Fibroblast of lung (primary cell): ENCODE measurements at regions not wholly inside any gene's neighbourhood (a gene's known extent, or its start where the extent isn't known, plus 50 kb on each side); places are given as distances from the start of the nearest gene placed in this dataset.

Source experiments
- DNase-seq, 2 donors: peaks; one replicate each; pipeline versions ENCODE4 v3.0.0 to v3.0.0-alpha.2; 2010; ENCODE audit warnings: low read depth in 2 of 2
- H2AFZ ChIP-seq: 2 replicates; pipeline ENCODE4 v1.5.1; 2012; ENCODE audit warnings: low read length, control low read depth, inconsistent platforms
- H3K27ac ChIP-seq: 2 replicates; pipeline ENCODE4 v1.5.1; 2011; ENCODE audit warnings: low read length, control low read depth; ENCODE audit not compliant: insufficient read depth
- H3K27me3 ChIP-seq: 2 replicates; pipeline ENCODE4 v1.5.1; 2011; ENCODE audit warnings: mild to moderate bottlenecking, low read length; ENCODE audit not compliant: control insufficient read depth, insufficient read depth
- H3K36me3 ChIP-seq: 2 replicates; pipeline ENCODE4 v1.5.1; 2011; ENCODE audit warnings: low read length; ENCODE audit not compliant: control insufficient read depth, insufficient read depth
- H3K4me1 ChIP-seq: 2 replicates; pipeline ENCODE4 v1.5.1; 2011; ENCODE audit warnings: low read length; ENCODE audit not compliant: control insufficient read depth, insufficient read depth; ENCODE audit errors: extremely low read depth
- H3K4me2 ChIP-seq: 2 replicates; pipeline ENCODE4 v1.5.1; 2011; ENCODE audit warnings: low read length, control low read depth; ENCODE audit not compliant: insufficient read depth; ENCODE audit errors: extremely low read depth
- H3K4me3 ChIP-seq, 4 experiments: fragments of 200-600 bp in 1 of 4; sonication (generic) in 1 of 4; replicated peaks in 1 of 4; 2 replicates each; pipeline ENCODE4 v1.5.1; 2011 to 2016; ENCODE audit warnings: low read length in 4 of 4, low read depth in 3 of 4, mild to moderate bottlenecking in 3 of 4, control low read depth in 2 of 4, inconsistent platforms in 1 of 4, mixed read lengths in 1 of 4; ENCODE audit not compliant: insufficient read depth in 1 of 4; ENCODE audit errors: control extremely low read depth in 1 of 4
- H3K79me2 ChIP-seq: 2 replicates; pipeline ENCODE4 v1.5.1; 2012; ENCODE audit warnings: mild to moderate bottlenecking, low read length, inconsistent platforms; ENCODE audit not compliant: control insufficient read depth, insufficient read depth
- H3K9ac ChIP-seq: 2 replicates; pipeline ENCODE4 v1.5.1; 2011; ENCODE audit warnings: mild to moderate bottlenecking, low read length, control low read depth; ENCODE audit not compliant: insufficient read depth
- H3K9me3 ChIP-seq: 2 replicates; pipeline ENCODE4 v1.5.1; 2012; ENCODE audit warnings: low read depth, low read length; ENCODE audit not compliant: control insufficient read depth, insufficient read depth
- H4K20me1 ChIP-seq: 2 replicates; pipeline ENCODE4 v1.5.1; 2011; ENCODE audit warnings: low read length; ENCODE audit not compliant: control insufficient read depth, insufficient read depth; ENCODE audit errors: extremely low read depth
- EZH2 ChIP-seq: IDR thresholded peaks from 2 replicates; pipeline ENCODE4 v1.5.1; 2012; ENCODE audit warnings: low read length, control low read depth, mild to moderate bottlenecking; ENCODE audit errors: missing control alignments
- TF ChIP-seq, protein P1 (sequence below), 2 donors: IDR thresholded peaks in 1 of 2; conservative IDR thresholded peaks in 1 of 2; 1 replicate in 1 of 2; 2 replicates in 1 of 2; pipeline ENCODE4 v1.5.1; 2011 to 2012; ENCODE audit warnings: low read length in 2 of 2, control low read depth in 1 of 2, inconsistent platforms in 1 of 2, low read depth in 1 of 2, mild to moderate bottlenecking in 1 of 2

DNA sequence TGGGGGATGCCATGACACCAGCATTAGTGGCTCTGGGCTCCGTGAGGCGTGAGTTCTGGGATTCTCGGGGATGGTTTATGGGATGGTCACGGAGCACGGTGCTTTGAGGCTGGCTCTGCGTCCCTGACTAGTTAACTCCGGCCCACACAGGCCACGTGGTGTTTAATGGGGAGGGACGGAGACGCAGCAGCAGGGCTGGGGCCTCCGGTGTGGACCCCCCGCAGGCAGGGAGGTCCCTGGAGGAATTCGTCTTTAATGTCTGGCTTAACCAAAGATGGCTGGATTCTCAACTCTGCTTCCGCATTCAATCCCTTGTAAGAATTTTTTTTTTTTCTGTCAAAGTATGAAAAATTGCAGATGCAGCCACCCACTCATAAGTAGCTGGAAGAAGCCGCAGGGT, 86.4 kb upstream of the RFLNA start:
- H4K20me1 ChIP-seq = no peaks in the 10 kb centered on the region
- no peak overlapping the region for H3K27ac ChIP-seq
- no peak overlapping the region for H2AFZ ChIP-seq
- no peak for TF ChIP-seq EZH2
- TF ChIP-seq, protein P1, sequence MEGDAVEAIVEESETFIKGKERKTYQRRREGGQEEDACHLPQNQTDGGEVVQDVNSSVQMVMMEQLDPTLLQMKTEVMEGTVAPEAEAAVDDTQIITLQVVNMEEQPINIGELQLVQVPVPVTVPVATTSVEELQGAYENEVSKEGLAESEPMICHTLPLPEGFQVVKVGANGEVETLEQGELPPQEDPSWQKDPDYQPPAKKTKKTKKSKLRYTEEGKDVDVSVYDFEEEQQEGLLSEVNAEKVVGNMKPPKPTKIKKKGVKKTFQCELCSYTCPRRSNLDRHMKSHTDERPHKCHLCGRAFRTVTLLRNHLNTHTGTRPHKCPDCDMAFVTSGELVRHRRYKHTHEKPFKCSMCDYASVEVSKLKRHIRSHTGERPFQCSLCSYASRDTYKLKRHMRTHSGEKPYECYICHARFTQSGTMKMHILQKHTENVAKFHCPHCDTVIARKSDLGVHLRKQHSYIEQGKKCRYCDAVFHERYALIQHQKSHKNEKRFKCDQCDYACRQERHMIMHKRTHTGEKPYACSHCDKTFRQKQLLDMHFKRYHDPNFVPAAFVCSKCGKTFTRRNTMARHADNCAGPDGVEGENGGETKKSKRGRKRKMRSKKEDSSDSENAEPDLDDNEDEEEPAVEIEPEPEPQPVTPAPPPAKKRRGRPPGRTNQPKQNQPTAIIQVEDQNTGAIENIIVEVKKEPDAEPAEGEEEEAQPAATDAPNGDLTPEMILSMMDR (conservative IDR thresholded peaks at IDR 0.05 in 1 of 2, IDR thresholded peaks at IDR 0.05 in 1 of 2; ENCODE audit: low read depth in 1 of 2, low read length in 2 of 2) = no peak
- H3K9me3 ChIP-seq = no peaks in the 10 kb centered on the region
- no peaks in the 10 kb centered on the region for H3K36me3 ChIP-seq
- DNase-seq = no peak
- H3K9ac ChIP-seq = no peak overlapping the region
- H3K4me1 ChIP-seq = no peaks in the 10 kb centered on the region
- H3K79me2 ChIP-seq = no peaks in the 10 kb centered on the region
- no peak overlapping the region for H3K4me3 ChIP-seq
- H3K4me2 ChIP-seq = no peak overlapping the region
- H3K27me3 ChIP-seq = no peaks in the 10 kb centered on the region

DNA sequence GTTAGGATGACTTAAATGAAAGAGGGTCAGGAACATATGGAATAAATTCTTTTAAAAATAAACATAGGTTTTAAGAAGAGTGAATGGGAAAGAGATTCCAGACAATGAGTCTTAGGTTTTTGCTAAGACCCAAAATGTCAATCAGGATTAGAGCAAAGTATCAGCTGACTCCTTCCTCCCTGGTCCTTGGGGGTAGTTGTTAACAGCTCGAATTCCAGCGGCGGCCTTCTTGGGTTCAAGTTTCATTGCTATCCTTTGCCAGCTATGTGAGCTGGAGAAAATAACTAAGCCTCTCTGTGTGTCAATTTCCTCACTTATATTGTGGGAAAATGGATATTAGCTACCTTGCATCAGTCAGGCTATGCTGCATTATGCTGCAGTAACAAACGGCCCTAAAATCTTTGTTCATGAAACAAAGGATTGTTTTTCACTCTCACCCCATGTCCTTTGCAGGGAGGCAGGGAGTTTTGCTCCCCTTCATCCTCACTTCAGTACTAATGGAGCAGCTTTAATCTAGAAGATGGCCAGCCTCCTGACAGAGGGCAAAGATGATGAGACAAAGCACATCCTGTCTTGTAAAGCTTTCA, 83.8 kb upstream of the RFLNA start:
- Histone ChIP-seq H3K36me3 (no peaks in the 10 kb centered on the region), H3K27me3 (no peaks in the 10 kb centered on the region), H2AFZ (no peak overlapping the region), H3K4me3 (no peak overlapping the region), H3K27ac (no peak overlapping the region), H3K4me1 (no peaks in the 10 kb centered on the region), H4K20me1 (no peaks in the 10 kb centered on the region), H3K9ac (no peak overlapping the region), H3K4me2 (no peak overlapping the region), H3K9me3 (no peaks in the 10 kb centered on the region), H3K79me2 (no peaks in the 10 kb centered on the region)
- DNase-seq = no peak
- TF ChIP-seq, protein P1 (conservative IDR thresholded peaks at IDR 0.05 in 1 of 2, IDR thresholded peaks at IDR 0.05 in 1 of 2; ENCODE audit: low read depth in 1 of 2, low read length in 2 of 2) = no peak
- TF ChIP-seq EZH2 = no peak

DNA sequence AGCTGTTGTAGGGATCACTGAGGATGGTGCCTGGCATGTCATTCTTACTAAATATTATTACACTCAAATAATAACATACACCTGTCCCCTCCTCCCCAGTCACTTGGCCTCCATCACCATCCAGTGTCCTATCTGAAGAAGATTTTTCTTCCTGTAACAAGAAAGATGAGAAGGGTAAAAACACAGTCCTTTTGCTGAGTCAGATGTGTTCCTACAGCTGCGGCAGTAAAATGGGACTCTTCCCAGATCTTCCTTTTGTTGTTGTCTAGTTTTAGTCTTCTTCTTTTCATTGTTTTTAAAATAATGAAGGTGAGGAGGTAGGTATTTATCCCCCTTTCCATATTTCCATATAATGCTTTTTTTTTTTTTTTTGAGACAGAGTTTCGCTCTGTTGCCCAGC, 83.1 kb upstream of the RFLNA start:
- Histone ChIP-seq H3K27me3 (no peaks in the 10 kb centered on the region), H3K4me3 (no peak overlapping the region), H3K27ac (no peak overlapping the region), H3K9me3 (no peaks in the 10 kb centered on the region), H3K36me3 (no peaks in the 10 kb centered on the region), H4K20me1 (no peaks in the 10 kb centered on the region), H3K4me2 (no peak overlapping the region), H3K4me1 (no peaks in the 10 kb centered on the region), H3K9ac (no peak overlapping the region), H2AFZ (no peak overlapping the region), H3K79me2 (no peaks in the 10 kb centered on the region)
- no peak for TF ChIP-seq EZH2
- DNase-seq = no peak
